Endothelial cell of umbilical vein (primary cell): ENCODE measurements at regions not wholly inside any gene's neighbourhood (a gene's known extent, or its start where the extent isn't known, plus 50 kb on each side); places are given as distances from the start of the nearest gene placed in this dataset.

Source experiments
- BruUV-seq: library from RNA; stranded (reverse); fragments of 400-500 nt; replicated peaks from 2 replicates; lab custom pipeline; 2021; lab: Mats Ljungman, UMichigan
- CTCF ChIA-PET: fragments of 300-600, 350-600 bp; sonication (Branson Sonifier 250); formaldehyde crosslinking; loops from one replicate; lab custom pipeline; 2021; ENCODE audit warnings: antibody characterized with exemption, inconsistent platforms; lab: Charles Lee
- POLR2A ChIA-PET: fragments of 300-600, 350-600 bp; sonication (Branson Sonifier 250); formaldehyde crosslinking; loops from one replicate; lab custom pipeline; 2021; ENCODE audit warnings: antibody characterized with exemption, inconsistent platforms; lab: Charles Lee
- DNase-seq: peaks from one replicate; pipeline ENCODE4 v3.0.0-alpha.2; 2011; ENCODE audit warnings: low read depth, low spot score
- FAIRE-seq: peaks from 2 replicates; lab custom pipeline; 2011; peaks lifted over from hg19 to GRCh38; lab: Jason Lieb, UNC
- H2AFZ ChIP-seq: 2 replicates; pipeline ENCODE4 v1.6.0; 2012; ENCODE audit warnings: low read depth, low read length, control low read depth, inconsistent platforms
- H3K27ac ChIP-seq: 2 replicates; pipeline ENCODE4 v1.5.1; 2011; ENCODE audit warnings: low read depth, mild to moderate bottlenecking, control low read depth, low read length, moderate library complexity; ENCODE audit not compliant: insufficient read depth
- H3K27me3 ChIP-seq, 2 experiments: 2 replicates each; pipeline versions ENCODE4 v1.6.0 to v1.6.1; 2011; ENCODE audit warnings: low read length in 2 of 2, mixed read lengths in 1 of 2; ENCODE audit not compliant: control insufficient read depth in 2 of 2, insufficient read depth in 2 of 2
- H3K36me3 ChIP-seq, 2 experiments: 2 replicates in 1 of 2; 3 replicates in 1 of 2; pipeline ENCODE4 v1.5.1; 2011; ENCODE audit warnings: low read length in 2 of 2, mild to moderate bottlenecking in 1 of 2, moderate library complexity in 1 of 2; ENCODE audit not compliant: control insufficient read depth in 2 of 2, insufficient read depth in 2 of 2; ENCODE audit errors: extremely low read depth in 1 of 2
- H3K4me1 ChIP-seq: 3 replicates; pipeline ENCODE4 v1.5.1; 2011; ENCODE audit warnings: mild to moderate bottlenecking, low read length; ENCODE audit not compliant: control insufficient read depth, insufficient read depth; ENCODE audit errors: extremely low read depth
- H3K4me2 ChIP-seq: 2 replicates; pipeline ENCODE4 v1.6.1; 2011; ENCODE audit warnings: low read length, control low read depth, mixed read lengths; ENCODE audit not compliant: insufficient read depth
- H3K4me3 ChIP-seq, 3 experiments: fragments of 200-600 bp in 1 of 3; sonication (generic), shearing (Covaris generic) in 1 of 3; replicated peaks in 1 of 3; 2 replicates each; pipeline ENCODE4 v1.5.1; 2011 to 2016; ENCODE audit warnings: control low read depth in 3 of 3, low read length in 3 of 3, mild to moderate bottlenecking in 2 of 3, inconsistent platforms in 1 of 3, low read depth in 1 of 3, moderate library complexity in 1 of 3; ENCODE audit not compliant: insufficient read depth in 1 of 3
- H3K79me2 ChIP-seq: 2 replicates; pipeline ENCODE4 v1.6.0; 2012; ENCODE audit warnings: low read length, inconsistent platforms; ENCODE audit not compliant: control insufficient read depth, insufficient read depth
- H3K9ac ChIP-seq: replicated peaks from 2 replicates; pipeline ENCODE3; 2011; ENCODE audit warnings: low read length, control low read depth; ENCODE audit not compliant: insufficient read depth; ENCODE audit errors: extremely low read depth
- H3K9me1 ChIP-seq: replicated peaks from 3 replicates; pipeline ENCODE4 v1.6.0; 2011; ENCODE audit warnings: mild to moderate bottlenecking, low read length; ENCODE audit not compliant: control insufficient read depth, insufficient read depth; ENCODE audit errors: extremely low read depth
- H3K9me3 ChIP-seq: replicated peaks from 2 replicates; pipeline ENCODE4 v1.5.1; 2012; ENCODE audit warnings: low read length, inconsistent platforms; ENCODE audit not compliant: control insufficient read depth, insufficient read depth
- H4K20me1 ChIP-seq: replicated peaks from 2 replicates; pipeline ENCODE3; 2011; ENCODE audit warnings: mild to moderate bottlenecking, low read length; ENCODE audit not compliant: control insufficient read depth, insufficient read depth; ENCODE audit errors: extremely low read depth
- EZH2 ChIP-seq: IDR thresholded peaks from 2 replicates; pipeline ENCODE4 v1.6.1; 2012; ENCODE audit warnings: borderline replicate concordance, low read depth, mild to moderate bottlenecking, moderate library complexity, low read length, inconsistent platforms; ENCODE audit not compliant: severe bottlenecking
- FOS ChIP-seq: IDR thresholded peaks from 2 replicates; pipeline ENCODE4 v1.6.1; 2011; ENCODE audit warnings: mild to moderate bottlenecking, low read length, moderate library complexity, borderline replicate concordance; ENCODE audit not compliant: insufficient read depth
- GATA2 ChIP-seq: IDR thresholded peaks from 2 replicates; pipeline ENCODE4 v1.7.0; 2011; ENCODE audit warnings: low read depth, mild to moderate bottlenecking, moderate library complexity, mixed read lengths, low read length; ENCODE audit not compliant: insufficient read length, insufficient read depth
- POLR2A ChIP-seq: IDR thresholded peaks from 2 replicates; pipeline ENCODE4 v1.6.1; 2012; ENCODE audit warnings: low read depth, mild to moderate bottlenecking, control low read depth, low read length
- dilution Hi-C: fragments of 300-500 bp; cut with MboI; formaldehyde crosslinking; loops from one replicate; pipeline ENCODE4 v1.15.0; 2019; ENCODE audit warnings: low sequenced_read_pairs; ENCODE audit not compliant: extremely low pct_ligation_motif_present
- intact Hi-C: fragments of 100-400 bp; cut with micrococcal nuclease; formaldehyde crosslinking; loops from one replicate; pipeline ENCODE4 v1.10.0; 2022
- TF ChIP-seq, protein P1 (sequence below), 2 donors: IDR thresholded peaks; 1 replicate in 1 of 2; 2 replicates in 1 of 2; pipeline ENCODE4 v1.5.1; 2011; ENCODE audit warnings: low read length in 2 of 2, mild to moderate bottlenecking in 2 of 2, moderate library complexity in 2 of 2, control low read depth in 1 of 2, inconsistent platforms in 1 of 2, low read depth in 1 of 2; ENCODE audit not compliant: insufficient read depth in 1 of 2; ENCODE audit errors: extremely low read depth in 1 of 2

DNA sequence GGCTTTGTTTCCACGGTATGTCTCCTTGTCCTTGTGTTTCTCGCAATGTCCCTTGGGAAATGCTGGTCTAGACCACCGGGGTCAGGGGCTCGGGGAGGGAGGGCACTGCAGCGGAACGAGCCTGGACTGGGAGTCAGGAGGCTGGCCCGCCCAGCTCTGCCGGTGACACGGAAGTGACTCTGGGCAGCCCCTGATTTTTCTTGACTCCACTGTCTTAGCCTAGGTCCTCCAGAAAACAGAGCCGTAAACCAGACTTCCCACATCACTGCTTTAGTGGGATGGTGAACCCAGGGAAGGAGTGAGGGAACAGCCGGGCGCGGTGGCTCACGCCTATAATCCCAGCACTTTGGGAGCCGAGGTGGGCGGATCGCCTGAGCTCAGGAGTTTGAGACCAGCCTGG, 144.2 kb downstream of the ASB1 start:
- no peak for DNase-seq
- H3K4me2 ChIP-seq, result no peak overlapping the region
- no peak overlapping the region for H2AFZ ChIP-seq
- TF ChIP-seq EZH2, result no peak
- dilution Hi-C loops (no loop called here), intact Hi-C loops (no loop called here)
- CTCF ChIA-PET, result no interaction called here
- no peak overlapping the region for H3K27ac ChIP-seq
- no peak for FAIRE-seq
- H3K4me3 ChIP-seq, result no peak overlapping the region
- no peaks in the 10 kb centered on the region for H3K27me3 ChIP-seq
- H3K36me3 ChIP-seq, result no peaks in the 10 kb centered on the region
- H3K9me3 ChIP-seq, result no peaks in the 10 kb centered on the region
- H3K79me2 ChIP-seq, result no peaks in the 10 kb centered on the region
- H3K4me1 ChIP-seq, result no peaks in the 10 kb centered on the region
- H3K9ac ChIP-seq, result no peak overlapping the region
- POLR2A ChIA-PET, result no interaction called here
- no peaks in the 10 kb centered on the region for H3K9me1 ChIP-seq
- H4K20me1 ChIP-seq, result no peaks in the 10 kb centered on the region
- no TSS peak for BruUV-seq

DNA sequence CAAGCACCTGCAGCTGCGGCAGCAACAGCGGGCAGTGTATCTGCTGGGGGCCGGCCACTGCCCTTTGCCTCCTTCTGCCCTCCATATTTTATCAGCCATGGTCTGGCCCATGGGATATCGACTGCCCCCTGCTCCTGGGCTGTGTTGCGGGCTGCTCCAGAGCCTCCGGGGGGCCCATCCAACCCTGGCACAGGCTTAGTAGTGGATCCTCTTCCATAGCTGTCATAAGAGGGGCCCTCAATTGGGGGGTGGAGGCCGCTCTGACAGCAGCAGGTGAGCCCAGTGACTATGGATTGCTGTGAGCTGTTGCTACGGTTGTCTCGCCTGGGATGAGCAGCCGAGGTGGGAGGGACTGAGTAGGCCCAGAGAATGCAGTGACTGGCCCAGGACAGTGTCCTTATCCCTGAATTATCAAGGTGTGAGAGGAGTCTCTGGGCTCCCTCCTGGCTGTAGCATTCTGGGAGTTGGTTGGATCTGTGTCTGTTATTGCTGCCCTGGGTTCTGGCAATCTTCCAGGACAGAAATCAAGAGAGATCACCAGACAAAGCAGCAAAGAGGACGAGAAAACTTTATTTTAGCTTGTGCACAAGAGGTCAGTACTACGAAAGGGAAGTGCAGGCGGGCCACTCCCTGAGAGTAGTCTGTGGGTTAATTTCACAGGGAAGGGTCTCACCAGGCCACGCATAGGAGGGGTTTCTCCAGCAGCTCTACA, 145.1 kb downstream of the ASB1 start:
- no peak overlapping the region for H3K27ac ChIP-seq
- no peaks in the 10 kb centered on the region for H3K36me3 ChIP-seq
- CTCF ChIA-PET, result interaction anchor here (1.2 to 3.8 kb wide), 2 partner anchors 201 to 213 kb away, joined by 3 to 21 read pairs; no protein-coding TSS in a partner anchor
- FAIRE-seq (no peak), DNase-seq (no peak)
- TF ChIP-seq FOS (no peak), POLR2A (no peak), GATA2 (no peak)
- TF ChIP-seq, protein P1, sequence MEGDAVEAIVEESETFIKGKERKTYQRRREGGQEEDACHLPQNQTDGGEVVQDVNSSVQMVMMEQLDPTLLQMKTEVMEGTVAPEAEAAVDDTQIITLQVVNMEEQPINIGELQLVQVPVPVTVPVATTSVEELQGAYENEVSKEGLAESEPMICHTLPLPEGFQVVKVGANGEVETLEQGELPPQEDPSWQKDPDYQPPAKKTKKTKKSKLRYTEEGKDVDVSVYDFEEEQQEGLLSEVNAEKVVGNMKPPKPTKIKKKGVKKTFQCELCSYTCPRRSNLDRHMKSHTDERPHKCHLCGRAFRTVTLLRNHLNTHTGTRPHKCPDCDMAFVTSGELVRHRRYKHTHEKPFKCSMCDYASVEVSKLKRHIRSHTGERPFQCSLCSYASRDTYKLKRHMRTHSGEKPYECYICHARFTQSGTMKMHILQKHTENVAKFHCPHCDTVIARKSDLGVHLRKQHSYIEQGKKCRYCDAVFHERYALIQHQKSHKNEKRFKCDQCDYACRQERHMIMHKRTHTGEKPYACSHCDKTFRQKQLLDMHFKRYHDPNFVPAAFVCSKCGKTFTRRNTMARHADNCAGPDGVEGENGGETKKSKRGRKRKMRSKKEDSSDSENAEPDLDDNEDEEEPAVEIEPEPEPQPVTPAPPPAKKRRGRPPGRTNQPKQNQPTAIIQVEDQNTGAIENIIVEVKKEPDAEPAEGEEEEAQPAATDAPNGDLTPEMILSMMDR (IDR thresholded peaks at IDR 0.05; ENCODE audit: extremely low read depth in 1 of 2, insufficient read depth in 1 of 2, low read depth in 1 of 2, low read length in 2 of 2), result no peak
- H3K27me3 ChIP-seq, result no peaks in the 10 kb centered on the region
- H3K4me2 ChIP-seq, result no peak overlapping the region
- BruUV-seq, result no TSS peak
- H4K20me1 ChIP-seq, result no peaks in the 10 kb centered on the region
- H3K9me1 ChIP-seq, result no peaks in the 10 kb centered on the region
- no peak overlapping the region for H3K4me3 ChIP-seq
- dilution Hi-C loops, result no loop called here
- no peaks in the 10 kb centered on the region for H3K79me2 ChIP-seq
- H3K9ac ChIP-seq, result no peak overlapping the region
- POLR2A ChIA-PET, result no interaction called here
- no peaks in the 10 kb centered on the region for H3K4me1 ChIP-seq
- no peak overlapping the region for H2AFZ ChIP-seq
- intact Hi-C loops, result no loop called here
- H3K9me3 ChIP-seq, result no peaks in the 10 kb centered on the region
